ENCODE measurements at regions not wholly inside any gene's neighbourhood (a gene's known extent, or its start where the extent isn't known, plus 50 kb on each side); places are given as distances from the start of the nearest gene placed in this dataset.

GRCh38 chr11:26121466-26121865 lies 210.5 kb upstream of the ANO3 start:
- DNase-seq = no peak

- no peak for DNase-seq
These were observed 205.2 kb upstream of the ANO3 start for GRCh38 chr11:26126741-26127140.

GRCh38 chr11:26127336-26127735 lies 204.6 kb upstream of the ANO3 start:
- DNase-seq = no peak

- no peak for DNase-seq
These were observed 200.5 kb upstream of the ANO3 start for GRCh38 chr11:26131406-26131805.

- DNase-seq = no peak
These were observed 197.9 kb upstream of the ANO3 start for GRCh38 chr11:26134053-26134452.

GRCh38 chr11:26134481-26135355 lies 197.2 kb upstream of the ANO3 start:
- DNase-seq = peak; percentile 3

GRCh38 chr11:26137651-26138050 lies 194.3 kb upstream of the ANO3 start:
- DNase-seq = no peak

- DNase-seq = no peak
These were observed 189.0 kb upstream of the ANO3 start for GRCh38 chr11:26142891-26143290.

- DNase-seq = no peak
These were observed 188.2 kb upstream of the ANO3 start for GRCh38 chr11:26143566-26144290.

GRCh38 chr11:26144291-26144690 lies 187.6 kb upstream of the ANO3 start:
- DNase-seq = no peak

- DNase-seq = no peak
These were observed 187.0 kb upstream of the ANO3 start for GRCh38 chr11:26144911-26145310.

GRCh38 chr11:26149585-26149984 lies 182.3 kb upstream of the ANO3 start:
- DNase-seq = no peak

- no peak for DNase-seq
These were observed 181.9 kb upstream of the ANO3 start for GRCh38 chr11:26150031-26150430.

- no peak for DNase-seq
These were observed 173.7 kb upstream of the ANO3 start for GRCh38 chr11:26158251-26158650.

- no peak for DNase-seq
These were observed 169.6 kb upstream of the ANO3 start for GRCh38 chr11:26162291-26162690.

GRCh38 chr11:26186389-26186788 lies 145.5 kb upstream of the ANO3 start:
- no peak for DNase-seq

- DNase-seq = no peak
These were observed 144.3 kb upstream of the ANO3 start for GRCh38 chr11:26187639-26188038.

GRCh38 chr11:26188554-26188953 lies 143.4 kb upstream of the ANO3 start:
- no peak for DNase-seq

- DNase-seq = no peak
These were observed 140.7 kb upstream of the ANO3 start for GRCh38 chr11:26191193-26191592.

- DNase-seq = no peak
These were observed 138.1 kb upstream of the ANO3 start for GRCh38 chr11:26193694-26194365.

- DNase-seq = no peak
These were observed 137.0 kb upstream of the ANO3 start for GRCh38 chr11:26194881-26195280.

- DNase-seq = no peak
These were observed 133.3 kb upstream of the ANO3 start for GRCh38 chr11:26198532-26199096.

- DNase-seq = no peak
These were observed 132.4 kb upstream of the ANO3 start for GRCh38 chr11:26199331-26200095.
